Loucy (cell line): ENCODE measurements at regions not wholly inside any gene's neighbourhood (a gene's known extent, or its start where the extent isn't known, plus 50 kb on each side); places are given as distances from the start of the nearest gene placed in this dataset.

Experiments used
- EZH2phosphoT487 ChIP-seq: fragments of 200-600 bp; IDR thresholded peaks from 2 replicates; pipeline ENCODE4 v1.6.1; 2018; ENCODE audit warnings: antibody characterized with exemption, mild to moderate bottlenecking, moderate library complexity, borderline replicate concordance
- TF ChIP-seq, protein P1 (sequence below): fragments of 200-600 bp; sonication (generic); conservative IDR thresholded peaks from 2 replicates; pipeline ENCODE4 v1.5.1; 2014; ENCODE audit warnings: mild to moderate bottlenecking, antibody characterized with exemption, low read length

DNA sequence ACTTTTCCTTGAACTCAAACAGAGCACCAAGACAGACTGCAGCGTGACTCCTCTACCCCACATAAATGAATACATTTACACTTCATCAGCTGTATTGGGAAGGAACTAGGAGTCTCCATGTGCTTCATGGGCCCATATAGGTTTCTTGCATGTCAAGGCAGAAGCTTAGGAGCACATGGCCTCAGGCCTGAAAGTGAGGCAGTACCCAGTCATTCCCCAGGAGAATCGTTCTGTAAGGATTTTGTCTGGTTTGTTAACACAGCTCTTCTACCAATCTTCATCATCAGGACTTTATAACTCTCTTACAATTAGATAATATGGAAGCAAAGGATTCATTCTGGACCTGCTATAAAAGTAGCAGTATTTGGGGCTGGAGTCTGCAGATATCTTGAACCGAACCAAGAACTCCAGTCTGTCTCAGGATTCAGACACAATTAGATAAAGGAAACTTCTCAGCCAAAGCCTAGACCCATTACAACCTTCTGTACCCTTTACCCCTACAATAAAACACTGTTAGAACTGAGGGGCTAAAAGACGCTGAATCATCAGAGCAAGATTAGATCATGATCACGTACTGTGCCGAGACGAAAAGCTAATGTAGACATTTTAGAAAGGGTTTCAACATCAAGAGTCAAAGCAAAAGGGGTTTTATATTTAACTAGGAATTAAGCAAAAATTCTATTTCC, 385.5 kb upstream of the SLC30A5 start:
- TF ChIP-seq, protein P1, sequence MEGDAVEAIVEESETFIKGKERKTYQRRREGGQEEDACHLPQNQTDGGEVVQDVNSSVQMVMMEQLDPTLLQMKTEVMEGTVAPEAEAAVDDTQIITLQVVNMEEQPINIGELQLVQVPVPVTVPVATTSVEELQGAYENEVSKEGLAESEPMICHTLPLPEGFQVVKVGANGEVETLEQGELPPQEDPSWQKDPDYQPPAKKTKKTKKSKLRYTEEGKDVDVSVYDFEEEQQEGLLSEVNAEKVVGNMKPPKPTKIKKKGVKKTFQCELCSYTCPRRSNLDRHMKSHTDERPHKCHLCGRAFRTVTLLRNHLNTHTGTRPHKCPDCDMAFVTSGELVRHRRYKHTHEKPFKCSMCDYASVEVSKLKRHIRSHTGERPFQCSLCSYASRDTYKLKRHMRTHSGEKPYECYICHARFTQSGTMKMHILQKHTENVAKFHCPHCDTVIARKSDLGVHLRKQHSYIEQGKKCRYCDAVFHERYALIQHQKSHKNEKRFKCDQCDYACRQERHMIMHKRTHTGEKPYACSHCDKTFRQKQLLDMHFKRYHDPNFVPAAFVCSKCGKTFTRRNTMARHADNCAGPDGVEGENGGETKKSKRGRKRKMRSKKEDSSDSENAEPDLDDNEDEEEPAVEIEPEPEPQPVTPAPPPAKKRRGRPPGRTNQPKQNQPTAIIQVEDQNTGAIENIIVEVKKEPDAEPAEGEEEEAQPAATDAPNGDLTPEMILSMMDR = no peak
- TF ChIP-seq EZH2phosphoT487 = no peak
